Astrocyte of the spinal cord (primary cell): ENCODE measurements at regions not wholly inside any gene's neighbourhood (a gene's known extent, or its start where the extent isn't known, plus 50 kb on each side); places are given as distances from the start of the nearest gene placed in this dataset.

Source experiments
- DNase-seq: peaks from one replicate; pipeline ENCODE4 v3.0.0; 2011; ENCODE audit warnings: low read depth, low spot score
- H3K4me3 ChIP-seq: 2 replicates; pipeline ENCODE4 v1.5.1; 2011; ENCODE audit warnings: low read depth, mild to moderate bottlenecking, low read length, moderate library complexity
- in situ Hi-C: cut with HindIII; loops from 2 replicates; pipeline ENCODE4 v1.10.0; 2017; ENCODE audit warnings: low sequenced_read_pairs
- TF ChIP-seq, protein P1 (sequence below): IDR thresholded peaks from 2 replicates; pipeline ENCODE4 v1.5.1; 2012; ENCODE audit warnings: low read depth, mild to moderate bottlenecking, low read length, inconsistent platforms

DNA sequence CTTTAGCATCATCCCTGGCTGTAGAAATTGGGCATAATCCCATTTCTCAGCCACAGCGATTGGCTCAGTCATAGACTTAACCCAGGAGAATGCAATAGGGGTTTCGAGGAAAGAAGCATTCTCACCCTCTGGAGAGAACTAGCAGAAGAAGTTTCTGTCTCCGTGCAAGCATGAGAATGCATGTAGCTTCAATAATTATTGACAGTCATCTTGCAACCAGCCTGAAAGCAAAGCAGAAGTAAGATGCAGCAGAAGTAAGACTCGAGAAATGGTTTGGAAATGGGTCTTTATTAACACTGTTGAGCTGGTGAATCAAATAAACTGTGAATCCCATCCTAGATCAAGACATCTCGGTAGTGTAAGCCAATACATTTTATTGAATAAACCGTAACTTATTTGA, 828.8 kb upstream of the GJE1 start:
- no peak for DNase-seq
- no peak overlapping the region for H3K4me3 ChIP-seq
- TF ChIP-seq, protein P1, sequence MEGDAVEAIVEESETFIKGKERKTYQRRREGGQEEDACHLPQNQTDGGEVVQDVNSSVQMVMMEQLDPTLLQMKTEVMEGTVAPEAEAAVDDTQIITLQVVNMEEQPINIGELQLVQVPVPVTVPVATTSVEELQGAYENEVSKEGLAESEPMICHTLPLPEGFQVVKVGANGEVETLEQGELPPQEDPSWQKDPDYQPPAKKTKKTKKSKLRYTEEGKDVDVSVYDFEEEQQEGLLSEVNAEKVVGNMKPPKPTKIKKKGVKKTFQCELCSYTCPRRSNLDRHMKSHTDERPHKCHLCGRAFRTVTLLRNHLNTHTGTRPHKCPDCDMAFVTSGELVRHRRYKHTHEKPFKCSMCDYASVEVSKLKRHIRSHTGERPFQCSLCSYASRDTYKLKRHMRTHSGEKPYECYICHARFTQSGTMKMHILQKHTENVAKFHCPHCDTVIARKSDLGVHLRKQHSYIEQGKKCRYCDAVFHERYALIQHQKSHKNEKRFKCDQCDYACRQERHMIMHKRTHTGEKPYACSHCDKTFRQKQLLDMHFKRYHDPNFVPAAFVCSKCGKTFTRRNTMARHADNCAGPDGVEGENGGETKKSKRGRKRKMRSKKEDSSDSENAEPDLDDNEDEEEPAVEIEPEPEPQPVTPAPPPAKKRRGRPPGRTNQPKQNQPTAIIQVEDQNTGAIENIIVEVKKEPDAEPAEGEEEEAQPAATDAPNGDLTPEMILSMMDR = no peak
- in situ Hi-C loops = no loop called here

DNA sequence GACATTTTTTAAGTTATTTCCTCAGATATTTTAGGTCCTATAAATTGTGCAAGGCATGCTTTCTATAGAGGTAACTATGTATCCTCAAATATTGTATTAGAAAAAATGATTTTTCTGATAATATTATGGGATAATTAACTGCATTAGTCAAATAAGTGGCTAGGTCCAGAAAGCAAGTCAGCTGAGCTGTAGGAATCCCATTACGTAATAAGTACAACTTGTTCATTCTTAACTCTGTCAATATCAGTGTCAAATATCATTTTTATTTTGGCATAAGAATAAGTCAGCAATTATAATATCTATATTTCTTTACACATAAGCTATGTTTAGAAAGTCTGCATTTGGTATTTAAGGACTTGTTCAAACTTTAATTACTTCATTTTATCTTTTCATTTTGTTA, 830.9 kb upstream of the GJE1 start:
- in situ Hi-C loops = no loop called here
- DNase-seq = no peak
- no peak overlapping the region for H3K4me3 ChIP-seq
- TF ChIP-seq, protein P1 = no peak

DNA sequence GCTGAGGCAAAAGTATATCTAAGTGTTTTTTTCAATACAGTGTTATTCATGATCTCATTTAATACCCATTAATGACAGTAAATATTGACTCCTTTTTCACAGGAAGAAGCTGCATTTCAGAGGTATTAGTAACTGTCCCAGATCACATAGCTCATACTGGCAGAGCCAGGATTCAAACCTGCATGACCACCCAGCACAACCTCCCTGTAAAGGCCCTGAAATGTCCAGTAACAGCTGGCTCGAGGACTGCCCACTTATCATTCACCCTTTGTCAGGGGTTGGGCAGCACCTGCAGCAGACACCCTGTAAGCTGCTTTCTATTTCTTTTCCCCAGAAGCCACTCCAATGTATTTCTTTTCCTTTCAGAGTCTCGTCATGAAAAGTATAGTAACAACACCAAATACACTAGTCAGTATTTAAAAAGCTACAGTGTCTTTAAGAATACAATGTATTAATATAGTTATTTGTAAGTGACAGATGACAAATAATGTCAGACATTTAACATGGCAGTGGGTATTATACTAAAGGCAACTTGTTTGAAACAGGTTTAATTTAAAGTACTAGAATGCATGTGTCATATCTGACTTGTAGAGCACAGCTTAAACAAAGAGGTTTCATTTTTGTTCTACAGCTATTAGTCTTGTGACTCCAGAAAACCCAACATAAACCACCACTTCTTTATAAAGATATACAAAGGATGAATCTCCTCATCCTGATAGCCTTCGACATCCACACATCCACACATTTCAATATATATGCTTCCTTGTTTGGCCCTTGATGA, 841.6 kb upstream of the GJE1 start:
- TF ChIP-seq, protein P1 = no peak
- DNase-seq = no peak
- in situ Hi-C loops = no loop called here
- H3K4me3 ChIP-seq = no peak overlapping the region

DNA sequence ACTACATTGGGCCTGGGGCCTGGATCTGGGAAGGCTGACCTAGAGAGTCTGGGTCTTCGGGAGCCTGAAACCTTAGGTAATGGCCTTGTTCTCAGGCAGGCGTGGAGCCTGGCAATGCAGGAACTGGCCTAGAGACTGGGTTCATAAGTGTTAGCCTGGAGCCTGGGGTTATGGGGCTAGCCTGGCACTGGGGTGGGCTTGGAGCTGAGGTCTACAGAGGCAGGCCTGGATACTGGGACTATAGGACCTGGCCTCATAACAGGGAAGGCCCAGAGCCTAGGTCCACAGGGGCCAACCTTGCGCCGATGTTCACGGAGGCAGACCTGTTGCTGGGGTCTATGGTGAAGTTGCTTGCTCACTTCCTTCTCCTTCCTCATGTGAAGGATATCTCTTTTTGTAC, 843.8 kb upstream of the GJE1 start:
- in situ Hi-C loops = no loop called here
- DNase-seq = no peak
- no peak overlapping the region for H3K4me3 ChIP-seq
- TF ChIP-seq, protein P1 = no peak

DNA sequence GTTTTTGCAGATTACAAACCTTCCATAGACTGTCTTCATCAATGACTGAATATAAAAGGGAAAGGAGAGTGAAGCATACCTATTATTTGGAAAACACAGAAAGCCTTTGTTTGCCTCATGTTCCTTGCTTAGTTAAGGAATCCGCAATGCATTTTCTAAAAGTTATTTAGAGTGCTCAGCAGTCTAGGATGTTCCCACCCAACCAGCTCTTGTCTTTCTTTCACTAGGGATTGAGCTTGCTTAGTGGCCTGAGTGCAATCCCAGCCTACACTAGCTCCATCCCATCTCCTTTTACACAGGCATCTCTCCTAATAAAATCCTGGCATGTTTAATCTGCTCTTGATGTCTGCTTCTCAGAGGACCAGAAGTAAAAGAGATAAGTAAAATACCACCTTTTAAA, 850.5 kb upstream of the GJE1 start:
- in situ Hi-C loops = no loop called here
- DNase-seq = no peak
- no peak overlapping the region for H3K4me3 ChIP-seq
- TF ChIP-seq, protein P1 = no peak

DNA sequence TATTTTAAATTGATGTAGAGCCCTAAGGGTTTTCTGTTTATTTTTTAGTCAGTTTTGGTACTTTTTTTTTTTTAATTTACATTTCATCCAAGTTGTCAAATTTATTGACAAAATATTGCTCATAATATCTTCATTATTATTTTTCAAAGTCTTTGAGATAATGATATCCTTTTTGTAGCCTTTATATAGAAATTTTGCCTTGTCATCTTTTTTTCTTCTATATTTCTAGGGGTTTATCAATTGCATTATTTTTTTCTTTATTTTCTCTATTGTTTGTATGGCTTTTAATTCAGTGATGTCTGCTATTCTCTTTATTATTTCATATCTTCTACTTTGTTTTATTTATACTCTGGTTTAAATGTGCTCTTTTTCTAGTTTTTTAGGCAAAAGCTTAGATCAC, 863.0 kb upstream of the GJE1 start:
- TF ChIP-seq, protein P1 = no peak

More for the DNA sequence above, 863.0 kb upstream of the GJE1 start:
- no peak overlapping the region for H3K4me3 ChIP-seq
- DNase-seq = no peak
- in situ Hi-C loops = no loop called here
